Brain pericyte (primary cell): ENCODE measurements at regions not wholly inside any gene's neighbourhood (a gene's known extent, or its start where the extent isn't known, plus 50 kb on each side); places are given as distances from the start of the nearest gene placed in this dataset.
"Not testable (repeated sequence)": the region's sequence is repeated elsewhere in the genome, so short reads cannot be mapped to it uniquely, and the experiment has no call there.

Experiments
- DNase-seq: peaks from one replicate; pipeline ENCODE4 v3.0.0-alpha.2; 2012; ENCODE audit warnings: low read depth, low spot score

GRCh38 chr6:27136978-27137814 lies 110.3 kb upstream of the PRSS16 start:
- DNase-seq: no peak

GRCh38 chr6:27138406-27138805 lies 109.1 kb upstream of the PRSS16 start:
- DNase-seq: no peak

DNA sequence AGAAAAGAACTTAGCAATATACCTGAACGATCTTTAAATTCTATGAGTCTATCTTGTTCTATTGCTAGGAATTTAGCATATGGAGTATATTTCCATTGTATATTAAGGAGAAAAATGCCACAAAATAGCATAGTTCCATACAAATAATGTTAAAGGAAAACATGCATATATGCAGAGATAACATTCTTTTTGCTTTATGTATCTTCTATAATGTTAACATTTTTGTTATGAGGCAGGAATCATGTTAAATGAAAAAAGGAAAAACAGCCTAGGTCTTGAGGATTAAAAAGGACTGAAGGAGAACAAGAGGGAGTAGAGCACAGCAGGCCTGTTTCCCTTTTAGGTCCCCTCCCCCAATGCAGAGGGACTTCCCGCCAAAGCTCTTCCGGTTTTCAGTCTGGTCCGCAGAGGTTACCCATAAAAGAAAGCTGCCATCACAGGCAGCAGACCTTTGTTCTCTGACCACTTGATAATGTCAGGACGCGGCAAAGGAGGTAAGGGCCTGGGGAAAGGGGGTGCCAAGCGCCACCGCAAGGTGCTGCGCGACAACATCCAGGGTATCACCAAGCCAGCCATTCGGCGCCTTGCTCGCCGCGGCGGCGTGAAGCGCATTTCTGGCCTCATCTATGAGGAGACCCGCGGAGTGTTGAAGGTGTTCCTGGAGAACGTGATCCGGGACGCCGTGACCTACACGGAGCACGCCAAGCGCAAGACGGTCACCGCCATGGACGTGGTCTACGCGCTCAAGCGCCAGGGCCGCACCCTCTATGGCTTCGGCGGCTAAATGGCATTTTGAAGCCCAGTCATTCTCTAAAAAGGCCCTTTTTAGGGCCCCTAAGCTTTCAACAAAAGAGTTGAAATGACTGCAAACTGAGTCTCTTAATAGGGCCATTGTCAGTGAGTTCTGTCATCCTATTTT lies 108.4 kb upstream of the PRSS16 start:
- DNase-seq: no peak

- DNase-seq: no peak
Observed at GRCh38 chr6:27139756-27140579, 107.5 kb upstream of the PRSS16 start.

DNA sequence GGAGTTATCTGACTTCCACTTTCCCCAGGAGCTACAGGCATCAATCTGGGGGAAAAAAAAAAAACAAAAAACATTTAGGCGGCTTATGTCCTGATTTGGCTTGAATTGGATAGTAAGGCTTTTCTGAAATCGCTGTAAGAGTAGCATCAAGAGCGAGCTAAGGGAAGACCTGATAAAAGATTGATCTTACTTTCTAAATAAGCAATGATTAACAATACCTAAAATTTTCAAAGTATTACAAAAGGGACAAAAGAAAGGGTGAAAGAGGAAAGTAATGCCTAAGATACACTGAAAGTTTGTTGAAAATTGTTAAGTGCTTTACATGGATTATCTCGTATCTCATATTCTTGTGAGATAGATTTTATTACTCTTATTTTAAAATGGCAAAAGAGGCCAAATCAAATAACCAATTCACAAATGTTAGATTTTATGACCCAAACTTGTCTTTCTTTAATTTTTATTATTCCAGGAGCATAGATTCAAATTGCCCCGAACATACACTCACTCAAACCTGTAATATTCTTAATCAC lies 106.4 kb upstream of the PRSS16 start:
- DNase-seq: no peak

DNA sequence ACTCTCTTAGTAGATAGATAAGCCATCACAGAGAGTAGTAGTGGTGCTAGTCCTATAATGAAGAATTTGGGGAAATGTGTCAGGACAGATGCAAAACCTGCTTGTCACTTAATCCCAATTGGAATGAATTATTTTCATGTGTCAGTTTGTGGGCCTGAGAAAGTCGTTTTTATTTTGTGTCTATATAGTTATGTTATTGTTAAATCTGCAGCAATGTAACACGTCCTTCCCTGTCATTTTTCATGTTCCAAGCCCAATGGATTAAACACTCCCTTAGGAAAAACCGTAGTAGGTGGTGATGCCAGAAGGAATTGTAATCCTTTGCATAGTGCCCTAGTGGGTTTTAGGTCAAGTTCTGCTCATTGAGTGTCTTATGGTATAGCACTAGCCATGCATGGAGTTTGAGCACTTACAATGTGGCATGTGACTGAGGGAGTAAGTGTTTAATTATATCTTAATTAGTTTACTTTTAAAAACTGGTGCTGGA lies 105.9 kb upstream of the PRSS16 start:
- DNase-seq: no peak

DNA sequence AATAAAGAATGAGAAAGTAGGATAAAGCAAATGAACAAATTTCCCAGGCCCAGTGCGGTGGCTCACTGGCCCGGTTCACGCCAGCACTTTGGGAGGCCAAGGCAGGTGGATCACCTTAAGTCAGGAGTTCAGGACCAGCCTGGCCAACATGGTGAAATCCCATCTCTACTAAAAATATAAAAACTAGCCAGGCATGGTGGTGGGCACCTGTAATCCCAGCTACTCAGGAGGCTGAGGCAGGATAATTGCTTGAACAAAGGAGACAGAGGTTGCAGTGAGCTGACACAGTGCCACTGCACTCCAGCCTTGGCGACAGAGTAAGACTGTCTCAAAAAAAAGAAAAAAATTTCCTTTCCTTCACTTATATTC lies 104.5 kb upstream of the PRSS16 start:
- DNase-seq: not testable (repeated sequence)

DNA sequence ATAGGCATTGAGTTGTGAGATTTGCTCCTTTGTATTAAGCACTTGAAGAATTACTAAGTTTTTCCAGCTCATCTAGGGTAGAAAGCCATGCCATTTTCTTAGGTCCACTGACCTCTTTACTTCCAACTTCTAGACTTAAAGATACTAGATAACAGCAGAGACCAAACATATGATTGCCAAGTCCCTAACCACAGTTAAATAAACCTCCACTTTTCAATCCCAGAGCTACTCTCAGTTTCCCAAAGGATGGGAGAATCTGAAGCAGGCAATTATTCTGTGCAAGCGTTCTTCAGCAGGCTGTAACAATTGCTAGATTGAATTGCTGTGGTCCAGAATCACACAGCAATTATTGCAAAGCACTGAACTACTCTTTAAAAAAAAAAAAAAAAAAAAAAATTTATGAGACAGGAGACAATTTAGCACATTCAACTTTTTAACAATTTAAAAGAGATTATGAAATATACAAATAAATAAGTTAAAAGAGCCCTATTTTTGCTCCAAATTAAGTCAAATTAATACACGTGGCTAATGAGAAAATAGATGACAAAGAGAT lies 104.0 kb upstream of the PRSS16 start:
- DNase-seq: no peak

DNA sequence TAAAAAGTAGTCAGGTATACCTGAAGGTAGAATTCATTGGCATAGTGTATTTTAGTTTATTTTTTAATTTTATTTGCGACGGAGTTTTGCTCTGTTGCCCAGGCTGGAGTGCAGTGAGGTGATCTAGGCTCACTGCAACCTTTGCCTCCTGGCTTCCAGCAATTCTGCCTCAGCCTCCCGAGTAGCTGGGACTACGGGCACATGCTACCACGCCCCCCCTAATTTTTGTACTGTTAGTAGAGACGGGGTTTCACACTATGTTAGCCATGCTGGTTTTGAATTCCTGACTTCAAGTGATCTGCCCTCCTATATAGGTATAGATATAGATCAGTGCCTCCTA lies 102.8 kb upstream of the PRSS16 start:
- no peak for DNase-seq

DNA sequence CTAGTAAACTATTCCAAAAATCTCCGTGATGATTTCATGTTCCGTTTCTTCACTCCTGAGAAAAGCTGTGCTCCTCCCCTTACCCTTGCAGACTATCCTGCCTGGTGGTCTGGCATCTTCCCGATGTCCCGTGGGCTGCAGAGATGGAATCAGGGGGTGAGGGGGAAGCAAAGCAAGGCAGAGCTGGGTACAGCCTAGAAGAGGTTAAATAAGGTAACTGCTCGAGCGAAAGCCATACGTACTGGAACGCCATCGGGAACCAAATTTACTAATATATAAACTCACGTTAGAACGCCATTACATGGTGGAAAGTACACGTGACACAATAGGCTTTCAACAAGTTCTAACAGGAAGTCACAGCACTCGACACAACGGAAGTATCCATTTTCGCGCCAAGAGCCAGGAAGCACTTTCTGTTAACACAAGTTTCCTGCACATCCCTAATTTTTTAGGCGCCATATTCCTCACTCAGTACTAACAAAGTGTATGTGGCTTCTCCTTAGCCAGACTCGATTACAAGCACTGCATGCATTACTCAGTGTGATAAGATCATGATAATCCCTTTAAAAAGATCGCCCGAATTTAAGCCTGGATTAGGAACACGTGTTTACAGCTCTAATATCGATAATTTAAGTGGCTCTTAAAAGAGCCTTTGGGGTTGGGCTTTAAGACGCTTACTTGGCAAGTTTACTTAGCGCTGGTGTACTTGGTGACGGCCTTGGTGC lies 101.6 kb upstream of the PRSS16 start:
- no peak for DNase-seq

GRCh38 chr6:27146456-27146705 lies 101.1 kb upstream of the PRSS16 start:
- not testable (repeated sequence) for DNase-seq

DNA sequence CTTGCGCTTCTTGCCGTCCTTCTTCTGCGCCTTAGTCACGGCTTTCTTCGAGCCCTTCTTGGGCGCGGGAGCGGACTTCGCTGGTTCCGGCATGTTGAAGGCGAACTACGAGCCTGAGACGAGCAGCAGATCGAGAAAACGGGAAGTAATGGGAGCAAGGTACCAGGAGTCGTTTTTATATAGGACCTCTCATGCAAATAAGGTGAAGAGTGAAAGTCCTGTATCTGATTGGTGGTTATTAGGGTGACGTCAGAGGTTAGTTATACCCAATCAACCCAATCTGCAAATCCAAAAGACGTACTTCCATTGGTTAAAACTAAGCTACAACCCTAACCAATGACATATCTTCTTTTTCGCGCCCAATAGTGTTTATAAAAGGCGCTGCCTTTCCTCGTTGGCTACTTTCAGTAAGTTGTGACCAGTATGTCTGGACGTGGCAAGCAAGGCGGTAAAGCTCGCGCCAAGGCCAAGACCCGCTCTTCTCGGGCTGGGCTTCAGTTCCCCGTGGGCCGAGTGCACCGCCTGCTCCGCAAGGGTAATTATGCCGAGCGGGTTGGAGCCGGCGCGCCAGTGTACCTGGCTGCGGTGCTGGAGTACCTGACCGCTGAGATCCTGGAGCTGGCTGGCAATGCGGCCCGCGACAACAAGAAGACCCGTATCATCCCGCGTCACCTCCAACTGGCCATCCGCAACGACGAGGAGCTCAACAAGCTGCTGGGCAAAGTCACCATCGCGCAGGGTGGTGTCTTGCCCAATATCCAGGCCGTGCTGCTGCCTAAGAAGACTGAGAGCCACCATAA lies 100.6 kb upstream of the PRSS16 start:
- DNase-seq: peak; percentile 96

- DNase-seq: no peak
Observed at GRCh38 chr6:27148404-27148795, 99.1 kb upstream of the PRSS16 start.

GRCh38 chr6:27149150-27149549 lies 98.4 kb upstream of the PRSS16 start:
- no peak for DNase-seq

- DNase-seq: no peak
Observed at GRCh38 chr6:27154696-27155095, 92.8 kb upstream of the PRSS16 start.

GRCh38 chr6:27156874-27157458 lies 90.5 kb upstream of the PRSS16 start:
- no peak for DNase-seq

GRCh38 chr6:27157459-27158315 lies 89.8 kb upstream of the PRSS16 start:
- DNase-seq: no peak

DNA sequence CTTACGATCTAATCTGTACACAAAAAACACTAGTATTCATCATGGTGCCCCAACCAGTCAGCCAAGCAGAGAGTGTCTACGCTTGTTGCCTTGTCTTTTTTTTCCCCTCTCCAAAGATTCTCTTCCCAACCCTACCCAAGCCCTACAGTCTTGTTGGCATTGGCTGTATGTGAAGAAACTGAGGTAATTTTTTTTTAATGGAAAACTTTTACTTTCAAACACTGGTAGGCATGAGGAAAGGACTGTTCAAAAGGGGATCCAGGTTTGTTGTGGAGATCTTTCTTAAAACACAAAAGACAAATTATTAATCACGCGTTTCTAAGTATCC lies 89.2 kb upstream of the PRSS16 start:
- DNase-seq: no peak

DNA sequence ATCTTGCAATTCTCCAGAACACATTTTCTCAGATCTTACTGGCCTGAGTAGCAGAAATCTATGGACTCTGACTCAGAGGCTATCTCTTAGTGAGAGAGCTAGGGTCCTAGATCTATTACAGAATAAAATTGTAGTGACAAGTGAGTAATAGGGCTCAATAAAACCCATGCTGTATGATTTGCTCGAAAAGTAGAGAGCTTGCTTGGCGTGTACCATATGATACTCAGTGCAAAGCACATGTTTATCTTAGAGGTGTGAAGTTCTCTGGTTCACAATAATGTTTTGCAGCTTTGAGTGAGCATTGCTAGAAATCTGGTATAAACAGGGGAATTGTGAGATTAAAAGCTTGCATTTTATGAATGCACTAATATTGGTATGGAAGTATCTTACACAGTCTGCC lies 87.8 kb upstream of the PRSS16 start:
- DNase-seq: no peak
